MM.1S (cell line): ENCODE measurements at regions not wholly inside any gene's neighbourhood (a gene's known extent, or its start where the extent isn't known, plus 50 kb on each side); places are given as distances from the start of the nearest gene placed in this dataset.

Experiments used
- DNase-seq: peaks from one replicate; pipeline ENCODE4 v3.0.0-alpha.2; 2015
- H2AFZ ChIP-seq: fragments of 300-600 bp; sonication (generic); 2 replicates; pipeline ENCODE4 v1.6.0; 2016; ENCODE audit warnings: antibody characterized with exemption, low read length
- H3F3A ChIP-seq: fragments of 300-600 bp; sonication (generic); 2 replicates; pipeline ENCODE4 v1.6.1; 2016; ENCODE audit warnings: mild to moderate bottlenecking, antibody characterized with exemption, low read length, moderate library complexity, mixed read lengths; ENCODE audit not compliant: insufficient read depth
- H3K27ac ChIP-seq: fragments of 300-600 bp; sonication (generic); 2 replicates; pipeline ENCODE4 v1.5.1; 2016; ENCODE audit warnings: mild to moderate bottlenecking, low read length
- H3K27me3 ChIP-seq: fragments of 300-600 bp; sonication (generic); replicated peaks from 2 replicates; pipeline ENCODE4 v1.6.0; 2016; ENCODE audit warnings: low read length; ENCODE audit not compliant: insufficient read depth
- H3K36me3 ChIP-seq: fragments of 300-600 bp; sonication (generic); replicated peaks from 2 replicates; pipeline ENCODE4 v1.6.1; 2016; ENCODE audit warnings: mild to moderate bottlenecking, low read length, mixed read lengths; ENCODE audit not compliant: insufficient read depth
- H3K4me1 ChIP-seq: fragments of 300-600 bp; sonication (generic); 2 replicates; pipeline ENCODE4 v1.6.1; 2016; ENCODE audit warnings: low read length, mixed read lengths
- H3K4me2 ChIP-seq: fragments of 300-600 bp; sonication (generic); 2 replicates; pipeline ENCODE4 v1.6.0; 2016; ENCODE audit warnings: low read depth, low read length
- H3K4me3 ChIP-seq: fragments of 300-600 bp; sonication (generic); 2 replicates; pipeline ENCODE4 v1.5.1; 2016; ENCODE audit warnings: low read length, mixed read lengths
- H3K79me2 ChIP-seq: fragments of 300-600 bp; sonication (generic); 2 replicates; pipeline ENCODE4 v1.6.1; 2016; ENCODE audit warnings: mixed run types, low read length, mixed read lengths
- H3K9ac ChIP-seq: fragments of 300-600 bp; sonication (generic); 2 replicates; pipeline ENCODE4 v1.6.1; 2016; ENCODE audit warnings: low read length, mixed read lengths
- H3K9me2 ChIP-seq: fragments of 300-600 bp; sonication (generic); replicated peaks from 2 replicates; pipeline ENCODE4 v1.6.1; 2016; ENCODE audit warnings: mild to moderate bottlenecking, low read length, mixed read lengths; ENCODE audit not compliant: insufficient read depth
- H3K9me3 ChIP-seq: fragments of 300-600 bp; sonication (generic); replicated peaks from 2 replicates; pipeline ENCODE4 v1.6.1; 2016; ENCODE audit warnings: mild to moderate bottlenecking, low read length, mixed read lengths; ENCODE audit not compliant: insufficient read depth
- H4K20me1 ChIP-seq: fragments of 300-600 bp; sonication (generic); 2 replicates; pipeline ENCODE4 v1.6.1; 2016; ENCODE audit warnings: mild to moderate bottlenecking, low read length, moderate library complexity, mixed read lengths; ENCODE audit not compliant: insufficient read depth
- CTCF ChIP-seq: fragments of 300-600 bp; sonication (generic); IDR thresholded peaks from 2 replicates; pipeline ENCODE4 v1.5.1; 2016; ENCODE audit warnings: antibody characterized with exemption, low read length, mixed read lengths
- EZH2 ChIP-seq: fragments of 300-600 bp; sonication (generic); optimal IDR thresholded peaks from 2 replicates; pipeline ENCODE3; 2017; ENCODE audit warnings: low read depth, mild to moderate bottlenecking, antibody characterized with exemption, low read length, mixed read lengths
- EZH2phosphoT487 ChIP-seq: fragments of 300-600 bp; sonication (generic); IDR thresholded peaks from 2 replicates; pipeline ENCODE4 v1.6.1; 2018; ENCODE audit warnings: antibody characterized with exemption, low read length

DNA sequence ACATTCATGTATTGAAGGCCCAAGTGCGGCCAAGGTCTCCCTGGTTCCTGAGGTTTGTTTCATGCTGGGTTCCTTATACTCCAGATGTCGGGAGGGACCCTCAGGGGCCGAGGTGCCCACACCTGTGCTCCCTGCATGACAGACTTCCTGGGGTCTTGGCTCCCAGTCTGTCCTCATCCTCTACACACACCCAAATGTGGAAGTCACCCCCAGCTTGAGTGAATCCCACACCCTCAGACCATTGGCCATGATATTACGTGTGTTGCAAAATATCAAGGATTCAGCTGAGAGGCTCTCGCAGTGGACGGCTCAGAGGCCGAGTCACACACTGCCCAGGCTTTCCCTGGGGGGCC lies 82.2 kb upstream of the DUSP22 start:
- peak overlapping the region; percentile 55 for H3K4me3 ChIP-seq
- H3K4me2 ChIP-seq, result peak overlapping the region; percentile 86
- H3F3A ChIP-seq, result no peaks in the 10 kb centered on the region
- H3K9me3 ChIP-seq, result no peaks in the 10 kb centered on the region
- H4K20me1 ChIP-seq, result no peaks in the 10 kb centered on the region
- TF ChIP-seq EZH2, result no peak
- no peak for TF ChIP-seq EZH2phosphoT487
- no peak for TF ChIP-seq CTCF
- DNase-seq, result no peak
- peaks cover 13% of the 10 kb centered on the region for H3K4me1 ChIP-seq
- H3K79me2 ChIP-seq, result no peaks in the 10 kb centered on the region
- no peaks in the 10 kb centered on the region for H3K36me3 ChIP-seq
- H3K9me2 ChIP-seq, result no peaks in the 10 kb centered on the region
- H3K27ac ChIP-seq, result no peak overlapping the region
- peak overlapping the region; percentile 59 for H2AFZ ChIP-seq
- H3K27me3 ChIP-seq, result no peaks in the 10 kb centered on the region
- no peak overlapping the region for H3K9ac ChIP-seq

DNA sequence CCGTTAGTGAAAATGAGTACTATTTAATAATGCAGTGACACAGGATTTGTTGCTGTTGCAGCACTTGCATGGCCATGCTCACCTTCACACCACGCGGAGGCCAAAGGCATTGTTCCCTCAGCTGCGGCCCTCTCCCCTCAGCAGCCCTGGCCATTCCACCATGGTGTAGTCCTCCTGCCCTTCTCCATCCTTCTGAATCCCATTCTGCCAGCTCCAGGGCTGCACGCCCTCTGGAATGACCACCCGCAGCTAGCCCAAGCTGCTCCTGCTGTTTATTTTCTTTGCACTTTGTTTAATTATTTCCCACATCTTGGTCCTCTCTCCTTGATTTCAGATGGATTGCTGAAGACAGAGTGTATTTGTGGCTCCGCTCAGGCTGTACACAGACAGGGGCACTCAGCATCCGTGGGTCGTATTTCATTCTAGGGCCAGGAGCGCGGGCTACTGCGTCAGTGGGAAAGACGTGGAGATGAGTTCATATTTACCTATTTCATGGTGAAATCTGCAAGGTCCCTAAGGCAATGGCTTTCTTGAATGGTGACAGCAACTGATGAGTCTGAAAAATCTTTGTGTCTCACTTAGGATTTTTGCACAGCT lies 81.4 kb upstream of the DUSP22 start:
- no peaks in the 10 kb centered on the region for H3F3A ChIP-seq
- H3K9ac ChIP-seq, result no peak overlapping the region
- H4K20me1 ChIP-seq, result no peaks in the 10 kb centered on the region
- H3K4me3 ChIP-seq, result no peak overlapping the region
- H2AFZ ChIP-seq, result no peak overlapping the region
- H3K4me2 ChIP-seq, result no peak overlapping the region
- no peaks in the 10 kb centered on the region for H3K27me3 ChIP-seq
- H3K36me3 ChIP-seq, result no peaks in the 10 kb centered on the region
- no peaks in the 10 kb centered on the region for H3K79me2 ChIP-seq
- H3K4me1 ChIP-seq, result peaks cover 13% of the 10 kb centered on the region
- DNase-seq, result no peak
- H3K9me3 ChIP-seq, result no peaks in the 10 kb centered on the region
- TF ChIP-seq EZH2phosphoT487 (no peak), CTCF (no peak), EZH2 (no peak)
- no peaks in the 10 kb centered on the region for H3K9me2 ChIP-seq
- H3K27ac ChIP-seq, result no peak overlapping the region

DNA sequence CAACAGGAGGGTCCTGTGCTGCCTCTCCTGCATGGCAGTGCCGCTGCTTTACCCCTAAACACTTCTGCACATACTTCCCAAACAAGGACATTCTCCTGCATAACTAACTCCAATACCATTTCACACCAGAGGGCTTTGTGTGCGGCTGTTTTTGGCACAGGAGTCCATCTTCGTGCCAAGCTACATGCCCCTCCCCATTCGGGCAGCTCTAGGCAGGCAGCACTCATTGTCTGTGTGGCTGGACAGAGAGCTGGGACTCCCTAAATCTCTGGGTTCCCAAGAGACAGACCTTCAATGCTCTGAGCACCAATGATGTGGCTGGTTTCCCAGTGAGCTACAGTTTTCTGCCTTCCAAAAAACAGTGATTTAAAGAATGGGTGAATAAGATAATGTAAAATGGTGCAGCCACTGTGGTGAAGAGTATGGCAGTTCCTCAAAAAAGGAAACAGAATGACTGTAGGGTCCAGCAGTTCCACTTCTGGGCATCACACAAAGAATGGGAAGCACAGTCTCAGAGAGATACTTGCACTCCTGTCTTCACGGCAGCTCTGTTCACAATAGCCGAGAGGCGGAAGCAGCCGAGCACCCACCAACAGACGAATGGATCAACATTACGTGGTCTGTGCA lies 80.3 kb upstream of the DUSP22 start:
- Histone ChIP-seq H3K27me3 (no peaks in the 10 kb centered on the region), H3K9me3 (no peaks in the 10 kb centered on the region), H3F3A (no peaks in the 10 kb centered on the region), H2AFZ (no peak overlapping the region), H3K9ac (no peak overlapping the region), H3K36me3 (no peaks in the 10 kb centered on the region), H3K4me2 (no peak overlapping the region), H3K4me1 (peaks cover 13% of the 10 kb centered on the region), H3K27ac (no peak overlapping the region), H3K4me3 (no peak overlapping the region), H4K20me1 (no peaks in the 10 kb centered on the region), H3K79me2 (no peaks in the 10 kb centered on the region), H3K9me2 (no peaks in the 10 kb centered on the region)
- no peak for DNase-seq
- TF ChIP-seq EZH2phosphoT487, result no peak

DNA sequence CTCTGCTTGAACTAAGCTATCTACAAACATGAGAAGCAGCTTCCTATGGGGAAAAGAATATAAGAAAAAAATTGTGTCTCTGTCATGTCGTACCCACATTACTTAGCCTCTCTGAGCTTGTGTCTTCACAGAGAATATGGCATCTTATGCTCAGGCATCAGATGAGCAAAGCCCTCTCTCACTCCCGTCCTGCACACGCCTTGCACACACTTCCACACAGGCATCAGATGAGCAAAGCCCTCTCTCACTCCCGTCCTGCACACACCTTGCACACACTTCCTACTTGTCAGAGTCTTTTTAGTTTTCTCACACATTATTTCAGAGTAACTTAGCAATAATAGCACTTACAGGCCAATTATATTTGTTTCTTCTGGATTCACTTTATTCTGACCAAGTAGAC lies 79.0 kb upstream of the DUSP22 start:
- no peak overlapping the region for H3K27ac ChIP-seq
- H3K79me2 ChIP-seq, result no peaks in the 10 kb centered on the region
- no peaks in the 10 kb centered on the region for H4K20me1 ChIP-seq
- TF ChIP-seq CTCF, result no peak
- peaks cover 13% of the 10 kb centered on the region for H3K4me1 ChIP-seq
- no peak for DNase-seq
- H3K36me3 ChIP-seq, result no peaks in the 10 kb centered on the region
- no peak overlapping the region for H2AFZ ChIP-seq
- H3K9me3 ChIP-seq, result no peaks in the 10 kb centered on the region
- H3K4me2 ChIP-seq, result no peak overlapping the region
- no peaks in the 10 kb centered on the region for H3K9me2 ChIP-seq
- no peaks in the 10 kb centered on the region for H3K27me3 ChIP-seq
- H3K4me3 ChIP-seq, result no peak overlapping the region
- no peaks in the 10 kb centered on the region for H3F3A ChIP-seq
- H3K9ac ChIP-seq, result no peak overlapping the region
